ENCODE measurements at regions not wholly inside any gene's neighbourhood (a gene's known extent, or its start where the extent isn't known, plus 50 kb on each side); places are given as distances from the start of the nearest gene placed in this dataset.

GRCh38 chrX:35382966-35383365 lies 415.2 kb upstream of the MAGEB16 start:
- TF ChIP-seq CTCF (conservative IDR thresholded peaks at IDR 0.05) (no peak), ZFX (IDR thresholded peaks at IDR 0.05) (no peak)

Data from C4-2B (cell line).